ENCODE measurements at regions not wholly inside any gene's neighbourhood (a gene's known extent, or its start where the extent isn't known, plus 50 kb on each side); places are given as distances from the start of the nearest gene placed in this dataset.

- no peak overlapping the region for H3K4me3 ChIP-seq (ENCODE audit: low read depth, low read length)
- peaks cover 2% of the 10 kb centered on the region for H3K4me1 ChIP-seq (ENCODE audit: control insufficient read depth, insufficient read depth, low read length)
- H3K27me3 ChIP-seq (ENCODE audit: control insufficient read depth, insufficient read depth, low read length), result peaks cover 5% of the 10 kb centered on the region
- H3K36me3 ChIP-seq (ENCODE audit: control insufficient read depth, insufficient read depth, low read length), result no peaks in the 10 kb centered on the region
- H3K9ac ChIP-seq (ENCODE audit: low read depth, low read length), result no peak overlapping the region
- no peaks in the 10 kb centered on the region for H3K9me3 ChIP-seq (ENCODE audit: control insufficient read depth, insufficient read depth, low read length)
Measured at GRCh38 chr7:155228894-155229293, 68.8 kb upstream of the INSIG1 start.

GRCh38 chr7:155229548-155230168, 68.0 kb upstream of the INSIG1 start:
- Histone ChIP-seq H3K27me3 (ENCODE audit: control insufficient read depth, insufficient read depth, low read length) (peaks cover 5% of the 10 kb centered on the region), H3K9me3 (ENCODE audit: control insufficient read depth, insufficient read depth, low read length) (no peaks in the 10 kb centered on the region), H3K9ac (ENCODE audit: low read depth, low read length) (no peak overlapping the region), H3K4me3 (ENCODE audit: low read depth, low read length) (no peak overlapping the region), H3K36me3 (ENCODE audit: control insufficient read depth, insufficient read depth, low read length) (no peaks in the 10 kb centered on the region), H3K4me1 (ENCODE audit: control insufficient read depth, insufficient read depth, low read length) (peaks cover 2% of the 10 kb centered on the region)

GRCh38 chr7:155230169-155230593, 67.5 kb upstream of the INSIG1 start:
- H3K36me3 ChIP-seq (ENCODE audit: control insufficient read depth, insufficient read depth, low read length), result no peaks in the 10 kb centered on the region
- peaks cover 5% of the 10 kb centered on the region for H3K27me3 ChIP-seq (ENCODE audit: control insufficient read depth, insufficient read depth, low read length)
- no peaks in the 10 kb centered on the region for H3K9me3 ChIP-seq (ENCODE audit: control insufficient read depth, insufficient read depth, low read length)
- H3K4me1 ChIP-seq (ENCODE audit: control insufficient read depth, insufficient read depth, low read length), result peaks cover 2% of the 10 kb centered on the region
- no peak overlapping the region for H3K9ac ChIP-seq (ENCODE audit: low read depth, low read length)
- no peak overlapping the region for H3K4me3 ChIP-seq (ENCODE audit: low read depth, low read length)

- Histone ChIP-seq H3K27me3 (ENCODE audit: control insufficient read depth, insufficient read depth, low read length) (peaks cover 5% of the 10 kb centered on the region), H3K9ac (ENCODE audit: low read depth, low read length) (no peak overlapping the region), H3K9me3 (ENCODE audit: control insufficient read depth, insufficient read depth, low read length) (no peaks in the 10 kb centered on the region), H3K4me1 (ENCODE audit: control insufficient read depth, insufficient read depth, low read length) (peaks cover 2% of the 10 kb centered on the region), H3K36me3 (ENCODE audit: control insufficient read depth, insufficient read depth, low read length) (no peaks in the 10 kb centered on the region), H3K4me3 (ENCODE audit: low read depth, low read length) (no peak overlapping the region)
Measured at GRCh38 chr7:155231241-155231800, 66.4 kb upstream of the INSIG1 start.

GRCh38 chr7:155231941-155232340, 65.7 kb upstream of the INSIG1 start:
- Histone ChIP-seq H3K4me3 (ENCODE audit: low read depth, low read length) (no peak overlapping the region), H3K27me3 (ENCODE audit: control insufficient read depth, insufficient read depth, low read length) (peaks cover 5% of the 10 kb centered on the region), H3K9me3 (ENCODE audit: control insufficient read depth, insufficient read depth, low read length) (no peaks in the 10 kb centered on the region), H3K4me1 (ENCODE audit: control insufficient read depth, insufficient read depth, low read length) (peaks cover 2% of the 10 kb centered on the region), H3K36me3 (ENCODE audit: control insufficient read depth, insufficient read depth, low read length) (no peaks in the 10 kb centered on the region), H3K9ac (ENCODE audit: low read depth, low read length) (no peak overlapping the region)

- no peaks in the 10 kb centered on the region for H3K9me3 ChIP-seq (ENCODE audit: control insufficient read depth, insufficient read depth, low read length)
- H3K27me3 ChIP-seq (ENCODE audit: control insufficient read depth, insufficient read depth, low read length), result no peaks in the 10 kb centered on the region
- H3K36me3 ChIP-seq (ENCODE audit: control insufficient read depth, insufficient read depth, low read length), result no peaks in the 10 kb centered on the region
- no peak overlapping the region for H3K9ac ChIP-seq (ENCODE audit: low read depth, low read length)
- H3K4me3 ChIP-seq (ENCODE audit: low read depth, low read length), result no peak overlapping the region
- peaks cover 2% of the 10 kb centered on the region for H3K4me1 ChIP-seq (ENCODE audit: control insufficient read depth, insufficient read depth, low read length)
Measured at GRCh38 chr7:155232911-155233310, 64.8 kb upstream of the INSIG1 start.

- Histone ChIP-seq H3K27me3 (ENCODE audit: control insufficient read depth, insufficient read depth, low read length) (no peaks in the 10 kb centered on the region), H3K36me3 (ENCODE audit: control insufficient read depth, insufficient read depth, low read length) (no peaks in the 10 kb centered on the region), H3K4me1 (ENCODE audit: control insufficient read depth, insufficient read depth, low read length) (no peaks in the 10 kb centered on the region), H3K4me3 (ENCODE audit: low read depth, low read length) (no peak overlapping the region), H3K9me3 (ENCODE audit: control insufficient read depth, insufficient read depth, low read length) (no peaks in the 10 kb centered on the region), H3K9ac (ENCODE audit: low read depth, low read length) (no peak overlapping the region)
Measured at GRCh38 chr7:155233311-155234157, 64.1 kb upstream of the INSIG1 start.

- Histone ChIP-seq H3K9me3 (ENCODE audit: control insufficient read depth, insufficient read depth, low read length) (no peaks in the 10 kb centered on the region), H3K27me3 (ENCODE audit: control insufficient read depth, insufficient read depth, low read length) (no peaks in the 10 kb centered on the region), H3K4me1 (ENCODE audit: control insufficient read depth, insufficient read depth, low read length) (no peaks in the 10 kb centered on the region), H3K9ac (ENCODE audit: low read depth, low read length) (no peak overlapping the region), H3K36me3 (ENCODE audit: control insufficient read depth, insufficient read depth, low read length) (no peaks in the 10 kb centered on the region), H3K4me3 (ENCODE audit: low read depth, low read length) (no peak overlapping the region)
Measured at GRCh38 chr7:155234158-155234492, 63.6 kb upstream of the INSIG1 start.

- Histone ChIP-seq H3K9me3 (ENCODE audit: control insufficient read depth, insufficient read depth, low read length) (no peaks in the 10 kb centered on the region), H3K4me1 (ENCODE audit: control insufficient read depth, insufficient read depth, low read length) (no peaks in the 10 kb centered on the region), H3K4me3 (ENCODE audit: low read depth, low read length) (no peak overlapping the region), H3K36me3 (ENCODE audit: control insufficient read depth, insufficient read depth, low read length) (no peaks in the 10 kb centered on the region), H3K27me3 (ENCODE audit: control insufficient read depth, insufficient read depth, low read length) (no peaks in the 10 kb centered on the region), H3K9ac (ENCODE audit: low read depth, low read length) (no peak overlapping the region)
Measured at GRCh38 chr7:155234950-155235789, 62.5 kb upstream of the INSIG1 start.

- H3K36me3 ChIP-seq (ENCODE audit: control insufficient read depth, insufficient read depth, low read length), result no peaks in the 10 kb centered on the region
- H3K4me1 ChIP-seq (ENCODE audit: control insufficient read depth, insufficient read depth, low read length), result no peaks in the 10 kb centered on the region
- H3K9me3 ChIP-seq (ENCODE audit: control insufficient read depth, insufficient read depth, low read length), result no peaks in the 10 kb centered on the region
- no peak overlapping the region for H3K9ac ChIP-seq (ENCODE audit: low read depth, low read length)
- no peak overlapping the region for H3K4me3 ChIP-seq (ENCODE audit: low read depth, low read length)
- H3K27me3 ChIP-seq (ENCODE audit: control insufficient read depth, insufficient read depth, low read length), result no peaks in the 10 kb centered on the region
Measured at GRCh38 chr7:155236386-155236785, 61.3 kb upstream of the INSIG1 start.

GRCh38 chr7:155237297-155237696, 60.4 kb upstream of the INSIG1 start:
- H3K9ac ChIP-seq (ENCODE audit: low read depth, low read length), result no peak overlapping the region
- H3K9me3 ChIP-seq (ENCODE audit: control insufficient read depth, insufficient read depth, low read length), result no peaks in the 10 kb centered on the region
- H3K4me1 ChIP-seq (ENCODE audit: control insufficient read depth, insufficient read depth, low read length), result no peaks in the 10 kb centered on the region
- H3K27me3 ChIP-seq (ENCODE audit: control insufficient read depth, insufficient read depth, low read length), result no peaks in the 10 kb centered on the region
- H3K4me3 ChIP-seq (ENCODE audit: low read depth, low read length), result no peak overlapping the region
- H3K36me3 ChIP-seq (ENCODE audit: control insufficient read depth, insufficient read depth, low read length), result no peaks in the 10 kb centered on the region

Measured in iPS-15b (cell line).